Endodermal cell (in vitro differentiated cells): ENCODE measurements at regions not wholly inside any gene's neighbourhood (a gene's known extent, or its start where the extent isn't known, plus 50 kb on each side); places are given as distances from the start of the nearest gene placed in this dataset.
A peak's percentile ranks its signal among the peaks of the same experiment; 100 is the strongest.

Source experiments
- DNase-seq: peaks from one replicate; pipeline ENCODE4 v3.0.0-alpha.2; 2017
- H3K27ac ChIP-seq: 2 replicates; pipeline ENCODE4 v1.5.1; 2013; ENCODE audit warnings: mild to moderate bottlenecking, low read depth, low read length, moderate library complexity
- H3K27me3 ChIP-seq: 2 replicates; pipeline ENCODE4 v1.6.1; 2013; ENCODE audit warnings: mild to moderate bottlenecking, low read length, moderate library complexity; ENCODE audit not compliant: insufficient read depth, control insufficient read depth, poor library complexity, severe bottlenecking
- H3K36me3 ChIP-seq: 2 replicates; pipeline ENCODE4 v1.7.0; 2013; ENCODE audit warnings: mild to moderate bottlenecking, low read length, moderate library complexity; ENCODE audit not compliant: control insufficient read depth, insufficient read depth
- H3K4me1 ChIP-seq: one replicate; pipeline ENCODE4 v1.7.0; 2013; ENCODE audit warnings: low read length; ENCODE audit not compliant: control insufficient read depth, insufficient read depth
- H3K4me3 ChIP-seq: 2 replicates; pipeline ENCODE4 v1.5.1; 2013; ENCODE audit warnings: mild to moderate bottlenecking, low read length, moderate library complexity
- H3K9ac ChIP-seq: 2 replicates; pipeline ENCODE4 v1.6.1; 2013; ENCODE audit warnings: mild to moderate bottlenecking, low read length, moderate library complexity; ENCODE audit not compliant: poor library complexity, severe bottlenecking; ENCODE audit errors: extremely low read depth
- H3K9me3 ChIP-seq: 2 replicates; pipeline ENCODE4 v1.6.1; 2013; ENCODE audit warnings: mild to moderate bottlenecking, low read length, moderate library complexity; ENCODE audit not compliant: control insufficient read depth
- H3K27ac Mint-ChIP-seq: 2 replicates; pipeline ENCODE4 v1.8.0; 2020; ENCODE audit warnings: mixed read lengths
- H3K27me3 Mint-ChIP-seq: 2 replicates; pipeline ENCODE4 v1.8.0; 2021; ENCODE audit warnings: mild to moderate bottlenecking, mixed read lengths; ENCODE audit not compliant: insufficient read depth
- H3K36me3 Mint-ChIP-seq: 2 replicates; pipeline ENCODE4 v1.8.0; 2020; ENCODE audit warnings: low read depth, mixed read lengths
- H3K4me1 Mint-ChIP-seq: 2 replicates; pipeline ENCODE4 v1.8.0; 2020; ENCODE audit warnings: mixed read lengths
- H3K4me3 Mint-ChIP-seq: 2 replicates; pipeline ENCODE4 v1.8.0; 2020; ENCODE audit warnings: mild to moderate bottlenecking, moderate library complexity, mixed read lengths
- H3K9me3 Mint-ChIP-seq: 2 replicates; pipeline ENCODE4 v1.8.0; 2020; ENCODE audit warnings: mild to moderate bottlenecking, mixed read lengths
- WGBS, 2 experiments: methylation state at CpG; one replicate each; pipeline versions ENCODE4 v1.1.5 to v1.1.7; 2013; ENCODE audit warnings: missing lambda C conversion rate in 2 of 2, mixed read lengths in 1 of 2; ENCODE audit not compliant: insufficient coverage in 1 of 2, insufficient read length in 1 of 2; 5-methylcytosine and 5-hydroxymethylcytosine counted together
- TF ChIP-seq, protein P1 (sequence below): fragments of 200-600 bp; sonication (generic); conservative IDR thresholded peaks from 2 replicates; pipeline ENCODE4 v1.5.0; 2021; ENCODE audit warnings: antibody characterized with exemption, mild to moderate bottlenecking

DNA sequence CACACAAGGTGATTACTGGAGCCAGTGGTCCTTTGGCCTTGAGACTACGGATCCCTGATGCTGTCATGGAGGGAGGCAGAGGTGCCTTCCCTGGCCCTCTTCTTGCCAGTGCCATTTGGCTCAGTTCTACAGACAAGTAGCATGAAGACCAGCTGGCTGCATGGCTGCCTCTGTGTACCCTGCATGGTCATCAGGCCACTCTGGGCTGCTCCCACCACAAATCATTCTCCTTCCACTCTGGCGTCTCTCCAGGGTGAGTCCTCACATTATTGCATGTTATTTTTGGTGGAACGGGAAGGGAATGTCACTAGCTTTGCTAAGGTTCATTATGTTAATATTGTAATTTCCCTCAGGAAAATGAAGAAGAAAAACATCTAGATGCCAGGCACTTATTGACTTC, 229.8 kb downstream of the VAPA start:
- Mint-ChIP-seq H3K27ac (no peak overlapping the region), H3K36me3 (no peaks in the 10 kb centered on the region), H3K4me1 (peaks cover 32% of the 10 kb centered on the region), H3K4me3 (no peak overlapping the region), H3K9me3 (no peaks in the 10 kb centered on the region), H3K27me3 (peaks cover 2% of the 10 kb centered on the region)
- 99 to 100% methylated on average over 2 to 3 of the region's 3 CpGs for WGBS, 2 experiments
- Histone ChIP-seq H3K9me3 (no peaks in the 10 kb centered on the region), H3K4me1 (peaks cover 9% of the 10 kb centered on the region), H3K27ac (no peak overlapping the region), H3K27me3 (no peaks in the 10 kb centered on the region), H3K4me3 (no peak overlapping the region), H3K36me3 (no peaks in the 10 kb centered on the region), H3K9ac (no peak overlapping the region)
- TF ChIP-seq, protein P1, sequence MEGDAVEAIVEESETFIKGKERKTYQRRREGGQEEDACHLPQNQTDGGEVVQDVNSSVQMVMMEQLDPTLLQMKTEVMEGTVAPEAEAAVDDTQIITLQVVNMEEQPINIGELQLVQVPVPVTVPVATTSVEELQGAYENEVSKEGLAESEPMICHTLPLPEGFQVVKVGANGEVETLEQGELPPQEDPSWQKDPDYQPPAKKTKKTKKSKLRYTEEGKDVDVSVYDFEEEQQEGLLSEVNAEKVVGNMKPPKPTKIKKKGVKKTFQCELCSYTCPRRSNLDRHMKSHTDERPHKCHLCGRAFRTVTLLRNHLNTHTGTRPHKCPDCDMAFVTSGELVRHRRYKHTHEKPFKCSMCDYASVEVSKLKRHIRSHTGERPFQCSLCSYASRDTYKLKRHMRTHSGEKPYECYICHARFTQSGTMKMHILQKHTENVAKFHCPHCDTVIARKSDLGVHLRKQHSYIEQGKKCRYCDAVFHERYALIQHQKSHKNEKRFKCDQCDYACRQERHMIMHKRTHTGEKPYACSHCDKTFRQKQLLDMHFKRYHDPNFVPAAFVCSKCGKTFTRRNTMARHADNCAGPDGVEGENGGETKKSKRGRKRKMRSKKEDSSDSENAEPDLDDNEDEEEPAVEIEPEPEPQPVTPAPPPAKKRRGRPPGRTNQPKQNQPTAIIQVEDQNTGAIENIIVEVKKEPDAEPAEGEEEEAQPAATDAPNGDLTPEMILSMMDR: no peak
- DNase-seq: no peak

DNA sequence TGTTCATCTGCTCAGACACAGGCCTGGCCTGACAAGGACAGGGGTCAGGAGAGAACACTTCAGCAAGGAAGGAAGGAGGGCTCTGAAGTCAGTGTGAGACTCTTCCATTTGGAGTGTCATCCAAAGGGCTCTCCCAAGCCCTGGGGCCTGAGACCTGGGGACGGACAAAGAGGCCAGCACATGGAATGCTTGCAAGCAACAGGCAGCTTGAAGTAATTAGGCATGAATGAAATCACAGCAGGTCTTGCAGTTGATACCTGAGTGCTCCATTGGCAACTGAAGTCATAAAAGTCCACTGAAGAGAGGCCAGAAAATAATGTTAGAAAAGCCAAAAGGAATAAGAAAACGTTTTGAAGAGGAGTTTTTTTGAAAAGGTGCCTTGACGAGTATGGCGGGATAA, 231.7 kb downstream of the VAPA start:
- Histone ChIP-seq H3K36me3 (no peaks in the 10 kb centered on the region), H3K27ac (peak overlapping the region; percentile 29), H3K9ac (no peak overlapping the region), H3K4me1 (peaks cover 9% of the 10 kb centered on the region), H3K9me3 (peaks cover 3% of the 10 kb centered on the region), H3K27me3 (no peaks in the 10 kb centered on the region), H3K4me3 (no peak overlapping the region)
- peaks cover 23% of the 10 kb centered on the region for H3K4me1 Mint-ChIP-seq
- WGBS, 2 experiments: 81 to 83% methylated on average over 4 of the region's 4 CpGs
- no peak for DNase-seq
- peaks cover 2% of the 10 kb centered on the region for H3K27me3 Mint-ChIP-seq
- H3K9me3 Mint-ChIP-seq: no peaks in the 10 kb centered on the region
- H3K27ac Mint-ChIP-seq: no peak overlapping the region
- TF ChIP-seq, protein P1: no peak
- H3K36me3 Mint-ChIP-seq: no peaks in the 10 kb centered on the region
- no peak overlapping the region for H3K4me3 Mint-ChIP-seq

DNA sequence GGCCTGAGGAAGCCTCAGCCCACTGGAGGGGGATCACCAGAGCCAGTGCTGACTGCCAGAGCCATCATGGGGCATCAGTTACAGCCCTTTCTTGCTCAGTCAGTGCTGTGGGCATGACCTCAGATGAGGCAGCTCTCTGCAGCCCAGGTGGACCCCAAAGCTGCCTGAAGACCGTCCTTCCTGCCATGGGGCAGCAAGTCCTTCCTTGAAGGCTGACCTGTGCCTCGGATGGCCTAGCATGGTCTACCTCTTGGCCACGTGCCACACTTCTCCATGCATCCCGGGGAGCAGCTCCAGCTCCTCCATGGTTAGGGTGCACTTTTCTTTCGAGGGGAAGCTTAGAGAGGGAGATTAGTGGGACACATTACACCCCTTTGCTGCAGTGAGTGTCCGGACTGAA, 233.4 kb downstream of the VAPA start:
- peaks cover 7% of the 10 kb centered on the region for H3K4me1 Mint-ChIP-seq
- H3K4me3 Mint-ChIP-seq: no peak overlapping the region
- Histone ChIP-seq H3K4me3 (no peak overlapping the region), H3K27me3 (no peaks in the 10 kb centered on the region), H3K9me3 (peaks cover 6% of the 10 kb centered on the region), H3K4me1 (no peaks in the 10 kb centered on the region), H3K9ac (no peak overlapping the region), H3K36me3 (no peaks in the 10 kb centered on the region), H3K27ac (no peak overlapping the region)
- DNase-seq: no peak
- H3K36me3 Mint-ChIP-seq: no peaks in the 10 kb centered on the region
- TF ChIP-seq, protein P1: no peak
- 81 to 87% methylated on average over 4 to 6 of the region's 6 CpGs for WGBS, 2 experiments
- H3K9me3 Mint-ChIP-seq: peaks cover 3% of the 10 kb centered on the region
- no peak overlapping the region for H3K27ac Mint-ChIP-seq
- peaks cover 2% of the 10 kb centered on the region for H3K27me3 Mint-ChIP-seq
